Choroid plexus epithelial cell (primary cell): ENCODE measurements at regions not wholly inside any gene's neighbourhood (a gene's known extent, or its start where the extent isn't known, plus 50 kb on each side); places are given as distances from the start of the nearest gene placed in this dataset.

Experiments
- DNase-seq: peaks from one replicate; pipeline ENCODE4 v3.0.0-alpha.2; 2010; ENCODE audit warnings: low read depth
- H3K4me3 ChIP-seq: 2 replicates; pipeline ENCODE4 v1.5.1; 2011; ENCODE audit warnings: low read depth, mild to moderate bottlenecking, control low read depth, low read length, moderate library complexity
- TF ChIP-seq, protein P1 (sequence below): conservative IDR thresholded peaks from 2 replicates; pipeline ENCODE4 v1.5.1; 2011; ENCODE audit warnings: low read depth, mild to moderate bottlenecking, control low read depth, inconsistent platforms, low read length, moderate library complexity

DNA sequence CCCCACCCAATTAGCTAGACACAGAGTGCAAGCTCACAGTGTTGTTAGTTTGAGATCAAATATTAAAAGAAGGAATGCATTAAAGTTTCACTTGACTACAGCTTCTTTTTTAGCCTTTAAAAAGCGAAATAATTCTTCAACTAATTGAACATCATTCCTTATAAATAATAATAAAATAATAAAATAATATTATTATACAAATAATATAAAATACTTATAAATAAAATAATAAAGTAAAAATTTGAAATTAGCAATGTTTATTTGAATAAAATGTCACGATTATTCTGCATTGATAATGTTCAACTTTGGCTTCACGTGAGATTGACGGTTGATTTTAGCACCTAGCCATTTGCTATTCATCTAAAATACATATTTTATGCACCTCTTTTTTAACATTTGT, 819.3 kb downstream of the FRK start:
- TF ChIP-seq, protein P1, sequence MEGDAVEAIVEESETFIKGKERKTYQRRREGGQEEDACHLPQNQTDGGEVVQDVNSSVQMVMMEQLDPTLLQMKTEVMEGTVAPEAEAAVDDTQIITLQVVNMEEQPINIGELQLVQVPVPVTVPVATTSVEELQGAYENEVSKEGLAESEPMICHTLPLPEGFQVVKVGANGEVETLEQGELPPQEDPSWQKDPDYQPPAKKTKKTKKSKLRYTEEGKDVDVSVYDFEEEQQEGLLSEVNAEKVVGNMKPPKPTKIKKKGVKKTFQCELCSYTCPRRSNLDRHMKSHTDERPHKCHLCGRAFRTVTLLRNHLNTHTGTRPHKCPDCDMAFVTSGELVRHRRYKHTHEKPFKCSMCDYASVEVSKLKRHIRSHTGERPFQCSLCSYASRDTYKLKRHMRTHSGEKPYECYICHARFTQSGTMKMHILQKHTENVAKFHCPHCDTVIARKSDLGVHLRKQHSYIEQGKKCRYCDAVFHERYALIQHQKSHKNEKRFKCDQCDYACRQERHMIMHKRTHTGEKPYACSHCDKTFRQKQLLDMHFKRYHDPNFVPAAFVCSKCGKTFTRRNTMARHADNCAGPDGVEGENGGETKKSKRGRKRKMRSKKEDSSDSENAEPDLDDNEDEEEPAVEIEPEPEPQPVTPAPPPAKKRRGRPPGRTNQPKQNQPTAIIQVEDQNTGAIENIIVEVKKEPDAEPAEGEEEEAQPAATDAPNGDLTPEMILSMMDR = no peak
- no peak overlapping the region for H3K4me3 ChIP-seq
- no peak for DNase-seq

DNA sequence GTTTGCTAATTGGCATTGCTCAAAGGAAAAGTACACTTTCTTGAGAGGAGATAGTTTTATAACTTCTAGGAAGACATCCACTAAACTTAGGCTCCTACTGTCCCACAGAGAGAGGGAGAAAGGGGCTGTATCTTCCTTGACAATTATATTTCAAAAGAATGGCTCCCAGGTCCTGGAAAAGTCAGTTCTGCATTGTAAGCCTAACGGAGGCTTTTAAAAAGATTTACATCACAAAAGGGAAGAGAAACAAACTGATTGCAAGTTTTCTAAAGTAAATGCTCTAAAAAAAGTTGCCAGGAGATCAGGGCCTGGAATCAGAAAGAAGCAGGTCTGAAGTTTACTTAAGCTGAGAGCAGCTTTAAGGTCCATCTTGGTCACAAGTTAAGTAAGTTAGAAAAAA, 839.5 kb downstream of the FRK start:
- no peak overlapping the region for H3K4me3 ChIP-seq
- no peak for DNase-seq
- TF ChIP-seq, protein P1 = no peak

DNA sequence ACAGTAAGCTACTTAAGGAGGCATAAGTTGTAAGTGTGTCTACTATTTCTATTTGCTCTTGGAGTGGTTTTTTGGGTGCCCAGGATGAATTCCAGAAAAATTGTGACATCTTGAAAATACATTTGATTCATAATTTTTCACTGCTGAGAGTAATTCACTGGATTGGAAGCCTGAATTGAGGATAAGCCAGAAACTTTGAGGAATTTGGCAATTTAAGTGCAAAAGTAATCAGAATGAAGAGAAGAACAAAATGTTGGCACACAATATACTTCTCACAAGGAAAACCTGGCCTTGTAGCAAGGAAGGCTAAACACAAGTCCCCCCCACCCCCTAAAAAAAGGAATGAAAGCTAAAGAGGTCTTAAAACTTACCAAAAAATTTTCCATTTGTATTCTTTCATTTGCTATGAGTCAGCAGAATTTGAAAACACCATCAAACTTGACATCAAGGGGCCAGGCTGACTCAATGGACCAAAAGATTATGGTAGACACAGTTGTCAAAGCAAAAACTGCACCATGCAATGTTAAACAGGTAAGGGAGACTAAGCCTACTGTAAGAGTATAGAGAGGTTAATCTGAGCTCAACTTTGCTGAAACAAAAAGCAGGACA, 840.0 kb downstream of the FRK start:
- H3K4me3 ChIP-seq = no peak overlapping the region
- TF ChIP-seq, protein P1 = no peak

DNA sequence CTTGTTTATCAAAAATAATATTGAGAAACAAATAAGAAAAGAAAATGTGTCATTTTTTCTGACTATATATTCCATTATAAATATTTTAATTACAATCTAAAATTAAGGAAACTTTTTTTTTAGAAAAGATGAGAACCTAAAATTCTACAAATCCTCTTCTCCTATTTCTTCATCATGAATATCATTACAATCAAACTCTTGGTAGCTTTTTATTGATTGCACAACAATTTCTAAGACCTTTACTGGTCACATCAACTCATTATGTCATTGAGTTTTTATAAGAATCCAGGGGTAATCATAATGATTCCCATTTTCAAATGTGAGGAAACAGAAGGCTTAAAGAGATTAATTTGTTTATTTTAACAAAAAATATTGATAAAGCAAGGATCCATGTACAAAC, 841.0 kb downstream of the FRK start:
- no peak overlapping the region for H3K4me3 ChIP-seq
- no peak for DNase-seq
- TF ChIP-seq, protein P1 = no peak

More for the DNA sequence above, 840.0 kb downstream of the FRK start:
- DNase-seq = no peak

DNA sequence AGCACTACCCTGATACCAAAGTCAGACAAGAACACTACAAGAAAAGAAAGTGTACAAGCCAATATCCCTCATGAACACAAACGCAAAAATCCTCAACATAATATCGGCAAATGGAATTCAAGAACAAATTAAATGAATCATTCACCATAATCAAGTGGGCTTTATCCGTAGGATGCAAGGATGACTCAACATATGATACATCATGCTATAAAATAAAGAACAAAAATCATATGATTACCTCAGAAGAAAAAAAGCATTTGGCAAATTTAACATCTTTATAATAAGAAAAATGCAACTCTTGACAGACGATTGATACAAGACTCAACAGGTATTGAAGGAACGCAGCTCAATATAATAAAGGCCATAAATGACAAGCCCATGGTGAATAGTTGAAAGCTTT, 843.9 kb downstream of the FRK start:
- H3K4me3 ChIP-seq = no peak overlapping the region
- DNase-seq = no peak
- TF ChIP-seq, protein P1 = no peak

DNA sequence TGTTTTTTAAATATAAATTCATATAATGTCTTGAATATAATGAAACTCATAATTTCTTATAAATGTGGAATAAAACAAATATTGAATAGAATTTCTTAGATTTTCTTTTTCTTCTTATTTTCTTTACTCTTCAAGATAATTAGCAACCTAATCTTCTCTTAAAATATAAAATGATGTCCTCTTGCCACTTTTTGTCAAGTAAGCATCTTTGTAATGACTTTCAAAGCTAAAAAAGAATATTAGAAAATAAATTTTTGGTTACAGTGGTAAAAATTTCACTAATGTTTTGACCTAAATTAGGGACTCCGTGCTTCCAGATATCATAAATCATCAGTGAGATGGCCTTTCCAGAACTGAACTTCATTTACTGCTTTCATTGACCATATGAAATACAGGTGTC, 846.4 kb downstream of the FRK start:
- TF ChIP-seq, protein P1 = no peak
- no peak for DNase-seq

DNA sequence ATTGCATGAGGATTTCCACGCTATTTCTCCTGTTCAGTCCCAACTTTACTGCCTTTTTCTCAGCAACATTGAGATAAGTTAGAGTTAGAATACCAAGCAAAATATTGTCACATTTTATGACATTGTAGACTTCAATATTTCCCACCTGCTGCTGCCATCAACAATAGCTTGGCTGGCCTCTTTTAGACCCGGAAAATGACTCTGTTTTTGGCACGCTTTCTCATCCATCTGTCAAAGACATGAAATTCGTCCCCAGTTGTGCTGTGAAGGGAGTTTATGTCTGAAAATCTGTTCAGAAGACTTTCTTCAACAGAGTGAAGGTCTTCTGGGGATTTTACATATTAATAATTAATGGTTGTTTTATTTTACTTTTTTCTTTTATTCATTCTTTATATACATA, 857.3 kb downstream of the FRK start:
- no peak for DNase-seq
- no peak overlapping the region for H3K4me3 ChIP-seq
- TF ChIP-seq, protein P1 = no peak

More for the DNA sequence above, 846.4 kb downstream of the FRK start:
- H3K4me3 ChIP-seq = no peak overlapping the region
